ENCODE measurements at regions not wholly inside any gene's neighbourhood (a gene's known extent, or its start where the extent isn't known, plus 50 kb on each side); places are given as distances from the start of the nearest gene placed in this dataset.

DNA sequence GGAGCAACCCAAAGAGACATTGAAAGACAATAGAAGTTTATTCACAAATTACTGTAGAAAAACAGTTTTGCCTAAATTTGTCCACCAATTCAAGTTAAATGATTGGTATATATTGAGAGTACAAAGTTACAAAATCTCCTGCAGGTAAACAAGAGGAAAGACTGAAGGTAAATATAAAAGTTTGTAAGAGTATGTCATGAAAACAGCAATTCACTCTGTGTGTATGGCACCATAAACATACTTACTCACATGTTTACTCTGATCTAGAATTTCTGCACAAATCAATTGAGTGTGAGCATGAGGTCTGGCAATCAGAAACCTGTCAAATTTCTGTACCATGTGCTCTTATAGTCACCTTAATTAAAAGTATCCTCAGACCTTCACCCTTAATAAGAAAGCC, 800.9 kb upstream of the MBL2 start:
- TF ChIP-seq, protein P1, sequence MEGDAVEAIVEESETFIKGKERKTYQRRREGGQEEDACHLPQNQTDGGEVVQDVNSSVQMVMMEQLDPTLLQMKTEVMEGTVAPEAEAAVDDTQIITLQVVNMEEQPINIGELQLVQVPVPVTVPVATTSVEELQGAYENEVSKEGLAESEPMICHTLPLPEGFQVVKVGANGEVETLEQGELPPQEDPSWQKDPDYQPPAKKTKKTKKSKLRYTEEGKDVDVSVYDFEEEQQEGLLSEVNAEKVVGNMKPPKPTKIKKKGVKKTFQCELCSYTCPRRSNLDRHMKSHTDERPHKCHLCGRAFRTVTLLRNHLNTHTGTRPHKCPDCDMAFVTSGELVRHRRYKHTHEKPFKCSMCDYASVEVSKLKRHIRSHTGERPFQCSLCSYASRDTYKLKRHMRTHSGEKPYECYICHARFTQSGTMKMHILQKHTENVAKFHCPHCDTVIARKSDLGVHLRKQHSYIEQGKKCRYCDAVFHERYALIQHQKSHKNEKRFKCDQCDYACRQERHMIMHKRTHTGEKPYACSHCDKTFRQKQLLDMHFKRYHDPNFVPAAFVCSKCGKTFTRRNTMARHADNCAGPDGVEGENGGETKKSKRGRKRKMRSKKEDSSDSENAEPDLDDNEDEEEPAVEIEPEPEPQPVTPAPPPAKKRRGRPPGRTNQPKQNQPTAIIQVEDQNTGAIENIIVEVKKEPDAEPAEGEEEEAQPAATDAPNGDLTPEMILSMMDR (IDR thresholded peaks at IDR 0.05 in 4 of 5, conservative IDR thresholded peaks at IDR 0.05 in 1 of 5): no peak
- TF ChIP-seq POLR2A (IDR thresholded peaks at IDR 0.05): no peak
